Endodermal cell (in vitro differentiated cells): ENCODE measurements at regions not wholly inside any gene's neighbourhood (a gene's known extent, or its start where the extent isn't known, plus 50 kb on each side); places are given as distances from the start of the nearest gene placed in this dataset.

Experiments
- DNase-seq: peaks from one replicate; pipeline ENCODE4 v3.0.0-alpha.2; 2017
- H3K27ac ChIP-seq: 2 replicates; pipeline ENCODE4 v1.5.1; 2013; ENCODE audit warnings: mild to moderate bottlenecking, low read depth, low read length, moderate library complexity
- H3K27me3 ChIP-seq: 2 replicates; pipeline ENCODE4 v1.6.1; 2013; ENCODE audit warnings: mild to moderate bottlenecking, low read length, moderate library complexity; ENCODE audit not compliant: insufficient read depth, control insufficient read depth, poor library complexity, severe bottlenecking
- H3K36me3 ChIP-seq: 2 replicates; pipeline ENCODE4 v1.7.0; 2013; ENCODE audit warnings: mild to moderate bottlenecking, low read length, moderate library complexity; ENCODE audit not compliant: control insufficient read depth, insufficient read depth
- H3K4me1 ChIP-seq: one replicate; pipeline ENCODE4 v1.7.0; 2013; ENCODE audit warnings: low read length; ENCODE audit not compliant: control insufficient read depth, insufficient read depth
- H3K4me3 ChIP-seq: 2 replicates; pipeline ENCODE4 v1.5.1; 2013; ENCODE audit warnings: mild to moderate bottlenecking, low read length, moderate library complexity
- H3K9ac ChIP-seq: 2 replicates; pipeline ENCODE4 v1.6.1; 2013; ENCODE audit warnings: mild to moderate bottlenecking, low read length, moderate library complexity; ENCODE audit not compliant: poor library complexity, severe bottlenecking; ENCODE audit errors: extremely low read depth
- H3K9me3 ChIP-seq: 2 replicates; pipeline ENCODE4 v1.6.1; 2013; ENCODE audit warnings: mild to moderate bottlenecking, low read length, moderate library complexity; ENCODE audit not compliant: control insufficient read depth
- H3K27ac Mint-ChIP-seq: 2 replicates; pipeline ENCODE4 v1.8.0; 2020; ENCODE audit warnings: mixed read lengths
- H3K27me3 Mint-ChIP-seq: 2 replicates; pipeline ENCODE4 v1.8.0; 2021; ENCODE audit warnings: mild to moderate bottlenecking, mixed read lengths; ENCODE audit not compliant: insufficient read depth
- H3K36me3 Mint-ChIP-seq: 2 replicates; pipeline ENCODE4 v1.8.0; 2020; ENCODE audit warnings: low read depth, mixed read lengths
- H3K4me1 Mint-ChIP-seq: 2 replicates; pipeline ENCODE4 v1.8.0; 2020; ENCODE audit warnings: mixed read lengths
- H3K4me3 Mint-ChIP-seq: 2 replicates; pipeline ENCODE4 v1.8.0; 2020; ENCODE audit warnings: mild to moderate bottlenecking, moderate library complexity, mixed read lengths
- H3K9me3 Mint-ChIP-seq: 2 replicates; pipeline ENCODE4 v1.8.0; 2020; ENCODE audit warnings: mild to moderate bottlenecking, mixed read lengths
- CTCF ChIP-seq: fragments of 200-600 bp; sonication (generic); conservative IDR thresholded peaks from 2 replicates; pipeline ENCODE4 v1.5.0; 2021; ENCODE audit warnings: antibody characterized with exemption, mild to moderate bottlenecking
- WGBS, 2 experiments: methylation state at CpG; one replicate each; pipeline versions ENCODE4 v1.1.5 to v1.1.7; 2013; ENCODE audit warnings: missing lambda C conversion rate in 2 of 2, mixed read lengths in 1 of 2; ENCODE audit not compliant: insufficient coverage in 1 of 2, insufficient read length in 1 of 2; 5-methylcytosine and 5-hydroxymethylcytosine counted together

GRCh38 chr6:112979830-112980229 is 632.7 kb downstream of the RFPL4B start:
- no peak for TF ChIP-seq CTCF
- Histone ChIP-seq H3K27me3 (no peaks in the 10 kb centered on the region), H3K9ac (no peak overlapping the region), H3K9me3 (no peaks in the 10 kb centered on the region), H3K4me3 (no peak overlapping the region), H3K27ac (no peak overlapping the region), H3K4me1 (no peaks in the 10 kb centered on the region), H3K36me3 (no peaks in the 10 kb centered on the region)
- Mint-ChIP-seq H3K4me1 (no peaks in the 10 kb centered on the region), H3K9me3 (peaks cover 3% of the 10 kb centered on the region), H3K36me3 (no peaks in the 10 kb centered on the region), H3K27me3 (no peaks in the 10 kb centered on the region), H3K4me3 (no peak overlapping the region), H3K27ac (no peak overlapping the region)
- no peak for DNase-seq
- 88 to 90% methylated on average over 5 of the region's 5 CpGs for WGBS, 2 experiments

- 82 to 100% methylated on average over 2 to 3 of the region's 3 CpGs for WGBS, 2 experiments
- Mint-ChIP-seq H3K4me3 (no peak overlapping the region), H3K36me3 (no peaks in the 10 kb centered on the region), H3K9me3 (peaks cover 3% of the 10 kb centered on the region), H3K4me1 (no peaks in the 10 kb centered on the region), H3K27me3 (no peaks in the 10 kb centered on the region), H3K27ac (no peak overlapping the region)
- TF ChIP-seq CTCF, result no peak
- Histone ChIP-seq H3K4me3 (no peak overlapping the region), H3K9me3 (no peaks in the 10 kb centered on the region), H3K27ac (no peak overlapping the region), H3K27me3 (no peaks in the 10 kb centered on the region), H3K36me3 (no peaks in the 10 kb centered on the region), H3K4me1 (no peaks in the 10 kb centered on the region), H3K9ac (no peak overlapping the region)
- no peak for DNase-seq
These were observed 633.5 kb downstream of the RFPL4B start for GRCh38 chr6:112980676-112981075.

DNA sequence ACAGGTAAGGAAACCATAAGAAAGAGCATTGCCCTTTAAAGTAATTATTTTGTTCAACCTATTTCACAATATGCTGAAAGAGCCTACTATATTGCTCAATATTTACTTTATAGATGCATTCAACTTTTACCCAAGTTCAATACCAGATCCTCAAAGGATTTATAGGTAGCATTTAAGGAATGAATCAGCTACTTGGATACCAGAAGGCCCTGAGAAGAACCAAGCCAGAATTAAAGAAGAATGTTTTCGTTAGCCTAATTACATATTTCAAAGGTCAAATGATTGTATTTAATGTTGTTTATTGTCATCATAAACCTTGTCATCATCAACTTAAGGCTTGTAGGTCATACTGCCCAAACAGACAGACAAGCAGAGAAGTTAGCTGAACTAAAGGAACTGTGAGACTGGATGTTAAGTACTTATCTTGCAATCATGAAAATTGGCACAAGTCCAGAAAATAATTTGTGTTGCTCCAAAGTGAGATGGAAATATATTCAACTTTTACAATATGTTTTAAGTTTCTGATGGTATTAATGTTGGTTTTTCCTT is 636.7 kb downstream of the RFPL4B start:
- 70% methylated on average over 1 of the region's 1 CpG; no CpG with 5 or more reads in 1 of the 2 experiments for WGBS, 2 experiments
- H3K36me3 Mint-ChIP-seq, result no peaks in the 10 kb centered on the region

More for the DNA sequence above, 636.7 kb downstream of the RFPL4B start:
- Mint-ChIP-seq H3K4me1 (no peaks in the 10 kb centered on the region), H3K9me3 (no peaks in the 10 kb centered on the region), H3K27me3 (no peaks in the 10 kb centered on the region), H3K4me3 (no peak overlapping the region), H3K27ac (no peak overlapping the region)
- H3K9ac ChIP-seq, result no peak overlapping the region
- no peaks in the 10 kb centered on the region for H3K36me3 ChIP-seq
- H3K27me3 ChIP-seq, result no peaks in the 10 kb centered on the region
- no peak overlapping the region for H3K4me3 ChIP-seq
- no peak for DNase-seq
- H3K27ac ChIP-seq, result no peak overlapping the region
- no peaks in the 10 kb centered on the region for H3K4me1 ChIP-seq
- no peak for TF ChIP-seq CTCF
- H3K9me3 ChIP-seq, result no peaks in the 10 kb centered on the region
